PC-3 (cell line): ENCODE measurements at regions not wholly inside any gene's neighbourhood (a gene's known extent, or its start where the extent isn't known, plus 50 kb on each side); places are given as distances from the start of the nearest gene placed in this dataset.

Source experiments
- CTCF ChIP-seq: fragments of 300-600 bp; sonication (generic); conservative IDR thresholded peaks from 2 replicates; pipeline ENCODE4 v1.5.1; 2017; ENCODE audit warnings: antibody characterized with exemption, low read depth, mild to moderate bottlenecking, low read length
- EZH2 ChIP-seq: fragments of 300-600 bp; sonication (generic); IDR thresholded peaks from one replicate; pipeline ENCODE4 v1.6.1; 2017; ENCODE audit warnings: antibody characterized with exemption, mild to moderate bottlenecking, low read length; ENCODE audit not compliant: unreplicated experiment

GRCh38 chr2:134149904-134150303 lies 104.0 kb upstream of the MGAT5 start:
- no peak for TF ChIP-seq CTCF
- no peak for TF ChIP-seq EZH2
